ENCODE measurements at regions not wholly inside any gene's neighbourhood (a gene's known extent, or its start where the extent isn't known, plus 50 kb on each side); places are given as distances from the start of the nearest gene placed in this dataset.
A peak's percentile ranks its signal among the peaks of the same experiment; 100 is the strongest.

DNA sequence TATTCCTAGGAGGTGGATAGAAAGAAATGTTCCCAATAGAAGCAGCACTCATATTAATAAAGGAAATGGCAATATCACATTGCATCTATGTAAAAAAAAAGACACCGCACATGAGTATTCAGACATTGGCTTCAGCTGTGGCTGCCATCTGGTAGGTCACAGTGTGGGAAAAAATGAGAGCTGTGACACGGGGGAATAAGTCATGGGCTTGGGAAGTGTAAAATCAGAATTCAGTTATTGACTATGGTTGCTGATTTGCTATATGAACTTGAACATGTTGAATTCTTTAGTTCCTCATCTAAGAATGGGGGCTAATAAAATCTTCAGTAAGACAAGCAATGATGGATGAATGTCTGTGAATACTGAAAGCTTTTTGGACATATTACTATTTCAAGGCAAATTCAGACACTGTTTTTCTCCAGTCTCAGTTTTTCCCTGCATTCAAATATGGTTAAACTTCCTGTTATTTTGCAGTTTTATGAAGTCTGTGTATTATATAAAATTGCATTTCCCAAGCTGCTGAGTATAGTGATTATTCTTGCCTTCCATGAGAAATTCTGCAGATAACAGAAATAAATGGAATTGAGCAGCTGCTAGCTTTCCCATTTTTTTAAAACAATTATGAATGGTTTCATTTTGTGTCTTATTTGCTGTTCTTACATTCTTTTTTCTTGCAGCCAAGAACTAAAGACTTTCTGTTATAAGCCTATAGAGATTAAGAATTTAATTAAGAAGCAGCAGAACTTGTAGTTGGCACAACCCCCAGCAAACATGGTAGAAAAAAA, 221.0 kb downstream of the ANKRD50 start:
- H3K9me3 ChIP-seq = no peaks in the 10 kb centered on the region
- no peaks in the 10 kb centered on the region for H3K36me3 ChIP-seq
- H3K4me1 ChIP-seq = no peaks in the 10 kb centered on the region
- DNase-seq (no peak), ATAC-seq (no peak)
- TF ChIP-seq, protein P1, sequence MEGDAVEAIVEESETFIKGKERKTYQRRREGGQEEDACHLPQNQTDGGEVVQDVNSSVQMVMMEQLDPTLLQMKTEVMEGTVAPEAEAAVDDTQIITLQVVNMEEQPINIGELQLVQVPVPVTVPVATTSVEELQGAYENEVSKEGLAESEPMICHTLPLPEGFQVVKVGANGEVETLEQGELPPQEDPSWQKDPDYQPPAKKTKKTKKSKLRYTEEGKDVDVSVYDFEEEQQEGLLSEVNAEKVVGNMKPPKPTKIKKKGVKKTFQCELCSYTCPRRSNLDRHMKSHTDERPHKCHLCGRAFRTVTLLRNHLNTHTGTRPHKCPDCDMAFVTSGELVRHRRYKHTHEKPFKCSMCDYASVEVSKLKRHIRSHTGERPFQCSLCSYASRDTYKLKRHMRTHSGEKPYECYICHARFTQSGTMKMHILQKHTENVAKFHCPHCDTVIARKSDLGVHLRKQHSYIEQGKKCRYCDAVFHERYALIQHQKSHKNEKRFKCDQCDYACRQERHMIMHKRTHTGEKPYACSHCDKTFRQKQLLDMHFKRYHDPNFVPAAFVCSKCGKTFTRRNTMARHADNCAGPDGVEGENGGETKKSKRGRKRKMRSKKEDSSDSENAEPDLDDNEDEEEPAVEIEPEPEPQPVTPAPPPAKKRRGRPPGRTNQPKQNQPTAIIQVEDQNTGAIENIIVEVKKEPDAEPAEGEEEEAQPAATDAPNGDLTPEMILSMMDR (IDR thresholded peaks at IDR 0.05) = no peak
- no peak for TF ChIP-seq POLR2A (IDR thresholded peaks at IDR 0.05)
- no peak overlapping the region for H3K4me3 ChIP-seq
- H3K27me3 ChIP-seq = no peaks in the 10 kb centered on the region
- intact Hi-C loops (cut with DNase I) = no loop called here
- H3K27ac ChIP-seq = no peak overlapping the region
- WGBS (ENCODE audit: insufficient coverage, low coverage, low lambda C conversion rate, missing lambda C conversion rate) = 78% methylated on average over 2 of the region's 2 CpGs

DNA sequence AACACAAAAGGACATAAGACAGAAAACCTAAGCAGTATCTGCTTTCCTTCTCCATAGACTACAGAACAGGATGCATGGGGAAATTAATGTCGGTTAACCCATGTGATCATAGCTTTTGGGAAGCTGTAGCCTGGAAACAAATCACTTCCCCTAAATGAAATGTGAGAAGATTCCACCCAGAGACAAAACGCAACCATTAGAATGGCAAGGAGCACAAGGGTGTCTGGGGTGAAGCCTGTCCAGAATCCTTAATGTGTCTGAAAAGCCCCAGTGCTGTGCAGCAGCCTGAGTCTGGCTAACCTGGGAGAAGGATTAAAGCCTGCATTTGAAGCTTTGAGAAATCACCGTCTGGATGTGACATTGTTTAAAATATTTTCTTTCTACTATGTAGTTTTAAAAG, 213.3 kb downstream of the ANKRD50 start:
- Histone ChIP-seq H3K4me1 (no peaks in the 10 kb centered on the region), H3K4me3 (no peak overlapping the region), H3K36me3 (no peaks in the 10 kb centered on the region), H3K27ac (no peak overlapping the region), H3K9me3 (no peaks in the 10 kb centered on the region), H3K27me3 (no peaks in the 10 kb centered on the region)
- WGBS (ENCODE audit: insufficient coverage, low coverage, low lambda C conversion rate, missing lambda C conversion rate) = 71% methylated on average over 3 of the region's 3 CpGs
- intact Hi-C loops (cut with DNase I) = no loop called here
- TF ChIP-seq, protein P1 (IDR thresholded peaks at IDR 0.05) = no peak
- TF ChIP-seq POLR2A (IDR thresholded peaks at IDR 0.05) = no peak
- ATAC-seq (no peak), DNase-seq (no peak)

DNA sequence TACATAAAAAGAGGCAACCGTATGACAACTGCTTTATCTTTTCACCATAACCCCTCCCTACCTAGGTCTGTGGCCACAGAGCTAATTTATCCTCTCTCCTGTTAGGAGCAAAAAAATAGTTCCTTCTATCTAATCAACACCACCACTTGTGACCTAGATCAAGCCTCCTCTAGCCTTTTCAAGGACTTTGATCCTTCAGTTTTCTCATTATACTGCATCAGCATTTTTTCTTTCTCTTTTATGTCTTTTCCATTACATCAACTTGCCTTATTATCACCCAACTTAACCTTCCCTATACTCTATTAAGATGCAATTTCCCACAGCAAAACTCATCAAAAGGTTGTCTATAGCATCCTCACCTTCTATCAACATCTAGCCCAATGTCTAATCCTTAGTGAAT, 211.0 kb downstream of the ANKRD50 start:
- no peaks in the 10 kb centered on the region for H3K9me3 ChIP-seq
- no peaks in the 10 kb centered on the region for H3K36me3 ChIP-seq
- no peaks in the 10 kb centered on the region for H3K4me1 ChIP-seq
- intact Hi-C loops (cut with DNase I) = no loop called here
- DNase-seq (no peak), ATAC-seq (peak in 2 of 4 donors; percentile 31 to 51)
- TF ChIP-seq, protein P1 (IDR thresholded peaks at IDR 0.05) = no peak
- TF ChIP-seq POLR2A (IDR thresholded peaks at IDR 0.05) = no peak
- 63% methylated on average over 1 of the region's 1 CpG for WGBS (ENCODE audit: insufficient coverage, low coverage, low lambda C conversion rate, missing lambda C conversion rate)
- H3K27me3 ChIP-seq = no peaks in the 10 kb centered on the region
- H3K4me3 ChIP-seq = no peak overlapping the region
- no peak overlapping the region for H3K27ac ChIP-seq

DNA sequence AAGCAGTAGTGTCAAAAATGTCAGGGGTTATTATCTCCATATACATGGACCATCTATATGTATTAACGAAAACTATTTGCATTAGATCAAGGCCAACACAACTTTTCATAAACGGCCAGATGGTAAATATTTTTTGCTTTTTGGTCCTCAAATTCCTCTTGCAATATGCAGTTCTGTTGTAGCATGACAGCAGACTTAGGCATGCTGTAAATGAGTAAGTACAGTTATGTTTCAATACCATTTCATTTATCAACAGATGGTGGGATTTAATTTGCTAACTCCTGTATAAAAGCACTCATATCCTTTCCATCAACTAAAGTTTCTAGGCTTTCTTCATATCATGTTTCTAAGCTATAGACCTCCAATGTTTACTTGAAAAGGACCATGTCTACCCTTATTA, 208.1 kb downstream of the ANKRD50 start:
- H3K27me3 ChIP-seq = no peaks in the 10 kb centered on the region
- no peak overlapping the region for H3K27ac ChIP-seq
- H3K36me3 ChIP-seq = no peaks in the 10 kb centered on the region
- no peak overlapping the region for H3K4me3 ChIP-seq
- DNase-seq = no peak
- intact Hi-C loops (cut with DNase I) = no loop called here
- 62% methylated on average over 2 of the region's 2 CpGs for WGBS (ENCODE audit: insufficient coverage, low coverage, low lambda C conversion rate, missing lambda C conversion rate)
- no peaks in the 10 kb centered on the region for H3K4me1 ChIP-seq
- no peaks in the 10 kb centered on the region for H3K9me3 ChIP-seq
- no peak for ATAC-seq
- TF ChIP-seq POLR2A (IDR thresholded peaks at IDR 0.05) = no peak
- TF ChIP-seq, protein P1 (IDR thresholded peaks at IDR 0.05) = no peak
